ENCODE measurements at regions not wholly inside any gene's neighbourhood (a gene's known extent, or its start where the extent isn't known, plus 50 kb on each side); places are given as distances from the start of the nearest gene placed in this dataset.

GRCh38 chr11:79794484-79795393, 353.9 kb upstream of the TENM4 start:
- no peak for TF ChIP-seq CTCF (IDR thresholded peaks at IDR 0.05)
- TF ChIP-seq POLR2A (IDR thresholded peaks at IDR 0.05) = no peak
- 65 to 75% (median 68%) methylated on average over 4 of the region's 4 CpGs for WGBS, 4 donors
- intact Hi-C loops (cut with DNase I) = no loop called here

GRCh38 chr11:79794057-79794456, 353.2 kb upstream of the TENM4 start:
- H3K9me3 ChIP-seq = no peaks in the 10 kb centered on the region
- H3K27me3 ChIP-seq = no peaks in the 10 kb centered on the region
- H3K4me3 ChIP-seq = no peak overlapping the region
- no peak overlapping the region for H3K27ac ChIP-seq
- H3K4me1 ChIP-seq = no peaks in the 10 kb centered on the region
- ATAC-seq = no peak
- no peak for TF ChIP-seq CTCF (IDR thresholded peaks at IDR 0.05)
- no peak for TF ChIP-seq POLR2A (IDR thresholded peaks at IDR 0.05)
- intact Hi-C loops (cut with DNase I) = no loop called here
- H3K36me3 ChIP-seq = no peaks in the 10 kb centered on the region
- no peak for DNase-seq
- WGBS, 4 donors = 39 to 51% (median 45%) methylated on average over 3 of the region's 3 CpGs

More at GRCh38 chr11:79794484-79795393, 353.9 kb upstream of the TENM4 start:
- ATAC-seq (no peak), DNase-seq (no peak)
- H3K4me3 ChIP-seq = no peak overlapping the region
- no peaks in the 10 kb centered on the region for H3K27me3 ChIP-seq
- H3K27ac ChIP-seq = no peak overlapping the region
- no peaks in the 10 kb centered on the region for H3K9me3 ChIP-seq
- H3K36me3 ChIP-seq = no peaks in the 10 kb centered on the region
- no peaks in the 10 kb centered on the region for H3K4me1 ChIP-seq

- Histone ChIP-seq H3K9me3 (no peaks in the 10 kb centered on the region), H3K27me3 (no peaks in the 10 kb centered on the region), H3K4me3 (no peak overlapping the region), H3K27ac (no peak overlapping the region), H3K4me1 (no peaks in the 10 kb centered on the region), H3K36me3 (no peaks in the 10 kb centered on the region)
- DNase-seq = no peak
- TF ChIP-seq POLR2A (IDR thresholded peaks at IDR 0.05) = no peak
- TF ChIP-seq CTCF (IDR thresholded peaks at IDR 0.05) = no peak
- intact Hi-C loops (cut with DNase I) = no loop called here
- ATAC-seq = no peak
- 86 to 93% (median 90%) methylated on average over 1 of the region's 1 CpG for WGBS, 4 donors
These were observed 346.1 kb upstream of the TENM4 start for GRCh38 chr11:79786961-79787360.

GRCh38 chr11:79783833-79784232, 343.0 kb upstream of the TENM4 start:
- DNase-seq = no peak

More at GRCh38 chr11:79783833-79784232, 343.0 kb upstream of the TENM4 start:
- Histone ChIP-seq H3K9me3 (no peaks in the 10 kb centered on the region), H3K4me3 (no peak overlapping the region), H3K36me3 (no peaks in the 10 kb centered on the region), H3K27me3 (no peaks in the 10 kb centered on the region), H3K4me1 (no peaks in the 10 kb centered on the region), H3K27ac (no peak overlapping the region)
- intact Hi-C loops (cut with DNase I) = no loop called here
- no peak for TF ChIP-seq CTCF (IDR thresholded peaks at IDR 0.05)
- TF ChIP-seq POLR2A (IDR thresholded peaks at IDR 0.05) = no peak
- 55 to 70% (median 60%) methylated on average over 4 of the region's 4 CpGs for WGBS, 4 donors
- ATAC-seq = no peak

Data from heart left ventricle (tissue), 16 donors.